ENCODE measurements at regions not wholly inside any gene's neighbourhood (a gene's known extent, or its start where the extent isn't known, plus 50 kb on each side); places are given as distances from the start of the nearest gene placed in this dataset.

DNA sequence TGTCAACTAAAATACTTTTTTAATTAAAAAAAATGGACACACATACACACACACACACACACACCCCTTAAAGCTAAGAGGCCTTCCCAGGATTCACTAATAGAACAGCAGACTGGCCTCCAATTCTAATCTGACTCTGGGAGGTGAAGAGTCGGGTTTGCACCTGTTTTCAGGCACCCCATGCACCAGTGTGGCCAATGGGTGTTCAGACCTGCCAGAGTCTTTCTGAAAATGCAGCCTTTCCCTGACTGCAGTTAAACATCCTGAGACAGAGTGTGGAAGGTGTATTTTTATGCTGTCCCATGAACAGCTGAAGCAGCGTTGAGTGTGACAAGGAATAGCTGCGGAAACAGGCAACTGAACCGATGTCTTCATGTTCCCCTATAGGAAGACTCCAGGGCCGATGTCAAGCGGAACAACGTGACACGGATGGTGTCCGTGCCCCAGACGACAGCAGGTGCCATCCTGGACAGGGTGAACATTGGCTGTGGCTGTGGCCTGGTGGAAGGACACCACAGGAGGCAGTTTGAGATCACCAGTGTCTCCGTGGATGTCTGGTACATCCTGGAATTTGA lies 74.6 kb upstream of the LYZL2 start:
- TF ChIP-seq, protein P1, sequence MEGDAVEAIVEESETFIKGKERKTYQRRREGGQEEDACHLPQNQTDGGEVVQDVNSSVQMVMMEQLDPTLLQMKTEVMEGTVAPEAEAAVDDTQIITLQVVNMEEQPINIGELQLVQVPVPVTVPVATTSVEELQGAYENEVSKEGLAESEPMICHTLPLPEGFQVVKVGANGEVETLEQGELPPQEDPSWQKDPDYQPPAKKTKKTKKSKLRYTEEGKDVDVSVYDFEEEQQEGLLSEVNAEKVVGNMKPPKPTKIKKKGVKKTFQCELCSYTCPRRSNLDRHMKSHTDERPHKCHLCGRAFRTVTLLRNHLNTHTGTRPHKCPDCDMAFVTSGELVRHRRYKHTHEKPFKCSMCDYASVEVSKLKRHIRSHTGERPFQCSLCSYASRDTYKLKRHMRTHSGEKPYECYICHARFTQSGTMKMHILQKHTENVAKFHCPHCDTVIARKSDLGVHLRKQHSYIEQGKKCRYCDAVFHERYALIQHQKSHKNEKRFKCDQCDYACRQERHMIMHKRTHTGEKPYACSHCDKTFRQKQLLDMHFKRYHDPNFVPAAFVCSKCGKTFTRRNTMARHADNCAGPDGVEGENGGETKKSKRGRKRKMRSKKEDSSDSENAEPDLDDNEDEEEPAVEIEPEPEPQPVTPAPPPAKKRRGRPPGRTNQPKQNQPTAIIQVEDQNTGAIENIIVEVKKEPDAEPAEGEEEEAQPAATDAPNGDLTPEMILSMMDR (IDR thresholded peaks at IDR 0.05): no peak
- no peak for TF ChIP-seq POLR2A (IDR thresholded peaks at IDR 0.05)

Data from uterus (tissue), 2 donors.